GM23338 (cell line): ENCODE measurements at regions not wholly inside any gene's neighbourhood (a gene's known extent, or its start where the extent isn't known, plus 50 kb on each side); places are given as distances from the start of the nearest gene placed in this dataset.
A peak's percentile ranks its signal among the peaks of the same experiment; 100 is the strongest.

ENCODE experiments used
- ATAC-seq: fragments of 200-7000 bp; cut with Tn5 transposase; 3 replicates; pipeline ENCODE4 v1.9.1; 2020
- DNase-seq: peaks from one replicate; pipeline ENCODE4 v3.0.0-alpha.2; 2015; ENCODE audit warnings: low spot score
- H2AFZ ChIP-seq: fragments of 200-600 bp; sonication (generic); 2 replicates; pipeline ENCODE4 v1.8.0; 2016; ENCODE audit warnings: antibody characterized with exemption, mild to moderate bottlenecking, moderate library complexity
- H3F3A ChIP-seq: fragments of 200-600 bp; sonication (generic); replicated peaks from 2 replicates; pipeline ENCODE4 v1.8.0; 2017; ENCODE audit warnings: antibody characterized with exemption, mixed run types, low read depth
- H3K27ac ChIP-seq: fragments of 200-600 bp; sonication (generic); 2 replicates; pipeline ENCODE4 v1.6.1; 2016; ENCODE audit warnings: low read depth
- H3K27me3 ChIP-seq: fragments of 200-600 bp; sonication (generic); 2 replicates; pipeline ENCODE4 v1.8.0; 2016; ENCODE audit warnings: mild to moderate bottlenecking, mixed run types, moderate library complexity; ENCODE audit not compliant: insufficient read depth
- H3K36me3 ChIP-seq: fragments of 200-600 bp; sonication (generic); 2 replicates; pipeline ENCODE4 v1.8.0; 2016; ENCODE audit warnings: mild to moderate bottlenecking; ENCODE audit not compliant: insufficient read depth
- H3K4me1 ChIP-seq: fragments of 200-600 bp; sonication (generic); 2 replicates; pipeline ENCODE4 v1.8.0; 2016; ENCODE audit warnings: mild to moderate bottlenecking, moderate library complexity; ENCODE audit not compliant: insufficient read depth
- H3K4me2 ChIP-seq: fragments of 200-600 bp; sonication (generic); 2 replicates; pipeline ENCODE4 v1.7.1; 2017; ENCODE audit warnings: mixed run types
- H3K4me3 ChIP-seq: fragments of 200-600 bp; sonication (generic); 2 replicates; pipeline ENCODE4 v1.6.1; 2016; ENCODE audit warnings: mixed run types
- H3K79me2 ChIP-seq: fragments of 200-600 bp; sonication (generic); replicated peaks from 2 replicates; pipeline ENCODE4 v1.8.0; 2017; ENCODE audit warnings: mild to moderate bottlenecking; ENCODE audit not compliant: insufficient read depth
- H3K9me2 ChIP-seq: fragments of 200-600 bp; sonication (generic); 2 replicates; pipeline ENCODE4 v1.8.0; 2017; ENCODE audit not compliant: insufficient read depth
- H4K20me1 ChIP-seq: fragments of 200-600 bp; sonication (generic); replicated peaks from 2 replicates; pipeline ENCODE4 v1.8.0; 2017; ENCODE audit warnings: mild to moderate bottlenecking; ENCODE audit not compliant: insufficient read depth
- H3K27ac Mint-ChIP-seq: 2 replicates; pipeline ENCODE4 v1.8.0; 2020; ENCODE audit warnings: inconsistent platforms, mild to moderate bottlenecking, moderate library complexity, mixed read lengths
- H3K27me3 Mint-ChIP-seq: 3 replicates; pipeline ENCODE4 v1.8.0; 2022; ENCODE audit warnings: low read depth, mild to moderate bottlenecking, moderate library complexity, mixed read lengths, inconsistent platforms; ENCODE audit not compliant: insufficient read depth, poor library complexity
- H3K36me3 Mint-ChIP-seq: 3 replicates; pipeline ENCODE4 v1.8.0; 2021; ENCODE audit warnings: low read depth, mild to moderate bottlenecking, inconsistent platforms, moderate library complexity, mixed read lengths
- H3K4me1 Mint-ChIP-seq: 3 replicates; pipeline ENCODE4 v1.8.0; 2020; ENCODE audit warnings: mild to moderate bottlenecking, inconsistent platforms, mixed read lengths
- H3K4me3 Mint-ChIP-seq: 3 replicates; pipeline ENCODE4 v1.8.0; 2021; ENCODE audit warnings: moderate library complexity, mild to moderate bottlenecking, inconsistent platforms, mixed read lengths
- H3K9me3 Mint-ChIP-seq: 3 replicates; pipeline ENCODE4 v1.8.0; 2020; ENCODE audit warnings: moderate library complexity, mild to moderate bottlenecking, inconsistent platforms, mixed read lengths
- CREB1 ChIP-seq: fragments of 250-450 bp; sonication (Bioruptor Pico); IDR thresholded peaks from 2 replicates; pipeline ENCODE4 v1.5.0; 2020; ENCODE audit warnings: low read depth, mild to moderate bottlenecking, moderate library complexity
- CTCF ChIP-seq, 2 experiments: fragments of 200-600 bp in 1 of 2; sonication (generic) in 1 of 2; conservative IDR thresholded peaks; 2 replicates each; pipeline versions ENCODE4 v1.5.1 to v1.6.1; 2016 to 2017; ENCODE audit warnings: antibody characterized with exemption in 2 of 2, low read depth in 2 of 2, mild to moderate bottlenecking in 2 of 2, moderate library complexity in 1 of 2
- EZH2phosphoT487 ChIP-seq: fragments of 200-600 bp; sonication (generic); IDR thresholded peaks from one replicate; pipeline ENCODE4 v1.8.1; 2018; ENCODE audit warnings: antibody characterized with exemption; ENCODE audit not compliant: unreplicated experiment
- JUNB ChIP-seq: IDR thresholded peaks from one replicate; pipeline ENCODE4 v1.6.1; 2016; ENCODE audit warnings: antibody characterized with exemption; ENCODE audit not compliant: unreplicated experiment
- NANOG ChIP-seq: IDR thresholded peaks from 2 replicates; pipeline ENCODE4 v1.6.1; 2016; ENCODE audit warnings: antibody characterized with exemption, borderline replicate concordance
- POLR2AphosphoS5 ChIP-seq: IDR thresholded peaks from 2 replicates; pipeline ENCODE4 v1.6.1; 2016; ENCODE audit warnings: antibody characterized with exemption, low read depth
- REST ChIP-seq: IDR thresholded peaks from one replicate; pipeline ENCODE4 v1.6.1; 2018; ENCODE audit warnings: antibody characterized with exemption; ENCODE audit not compliant: unreplicated experiment
- STAT1 ChIP-seq: IDR thresholded peaks from one replicate; pipeline ENCODE4 v1.6.1; 2016; ENCODE audit warnings: antibody characterized with exemption; ENCODE audit not compliant: unreplicated experiment
- ZNF114 ChIP-seq: fragments of 250-450 bp; sonication (Bioruptor Pico); IDR thresholded peaks from 2 replicates; pipeline ENCODE4 v1.5.0; 2020; ENCODE audit warnings: mild to moderate bottlenecking, moderate library complexity
- ZNF331 ChIP-seq: fragments of 250-450 bp; sonication (Bioruptor Pico); IDR thresholded peaks from 2 replicates; pipeline ENCODE4 v1.5.0; 2020; ENCODE audit warnings: low read depth, mild to moderate bottlenecking, moderate library complexity
- ZNF462 ChIP-seq: fragments of 250-450 bp; sonication (Bioruptor Pico); IDR thresholded peaks from 2 replicates; pipeline ENCODE4 v1.5.0; 2020; ENCODE audit warnings: mild to moderate bottlenecking, moderate library complexity
- TF ChIP-seq, protein P1 (sequence below): IDR thresholded peaks from 2 replicates; pipeline ENCODE4 v1.6.1; 2016; ENCODE audit warnings: antibody characterized with exemption

DNA sequence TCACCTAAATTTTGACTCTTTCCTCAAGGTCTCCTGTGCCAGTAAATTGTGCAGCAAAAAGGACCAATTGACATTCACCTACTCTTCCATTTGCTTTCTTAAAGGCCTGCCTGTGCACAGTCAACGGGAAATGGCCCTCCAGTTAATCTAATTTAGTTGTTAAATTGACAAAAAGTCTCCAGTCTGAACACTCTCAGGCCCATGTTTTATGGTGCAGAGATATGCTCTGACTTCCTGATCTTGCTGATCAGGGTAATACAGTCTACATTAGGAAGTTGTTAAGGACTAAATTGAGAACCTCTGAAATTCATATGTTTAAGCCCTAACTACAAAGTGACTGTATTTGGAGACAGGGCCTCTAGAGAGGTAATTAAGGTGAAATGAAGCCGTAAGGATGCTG, 133.6 kb upstream of the IL15 start (continued):
- TF ChIP-seq, protein P1, sequence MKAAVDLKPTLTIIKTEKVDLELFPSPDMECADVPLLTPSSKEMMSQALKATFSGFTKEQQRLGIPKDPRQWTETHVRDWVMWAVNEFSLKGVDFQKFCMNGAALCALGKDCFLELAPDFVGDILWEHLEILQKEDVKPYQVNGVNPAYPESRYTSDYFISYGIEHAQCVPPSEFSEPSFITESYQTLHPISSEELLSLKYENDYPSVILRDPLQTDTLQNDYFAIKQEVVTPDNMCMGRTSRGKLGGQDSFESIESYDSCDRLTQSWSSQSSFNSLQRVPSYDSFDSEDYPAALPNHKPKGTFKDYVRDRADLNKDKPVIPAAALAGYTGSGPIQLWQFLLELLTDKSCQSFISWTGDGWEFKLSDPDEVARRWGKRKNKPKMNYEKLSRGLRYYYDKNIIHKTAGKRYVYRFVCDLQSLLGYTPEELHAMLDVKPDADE = no peak

DNA sequence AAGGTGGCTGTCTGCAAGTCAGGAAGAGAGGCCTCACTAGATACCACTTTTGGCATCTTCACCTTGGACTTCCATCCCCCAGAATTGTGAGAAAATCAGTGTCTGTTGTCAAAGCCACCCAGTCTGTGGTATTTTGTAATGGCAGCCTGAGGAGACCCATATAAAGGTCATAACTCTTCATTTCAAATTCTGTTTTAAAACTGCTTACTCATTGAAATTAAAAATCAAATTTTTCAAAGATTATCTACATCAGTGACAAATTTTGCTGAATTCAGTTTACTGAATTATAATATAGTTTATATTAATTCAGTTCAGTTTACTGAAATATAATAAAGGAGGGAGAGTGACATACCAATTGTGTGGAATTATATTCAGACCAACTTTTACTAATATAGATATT, 133.1 kb upstream of the IL15 start:
- Mint-ChIP-seq H3K4me3 (no peak overlapping the region), H3K36me3 (no peaks in the 10 kb centered on the region; the same call in 2 of the 3 replicates), H3K27me3 (no peaks in the 10 kb centered on the region), H3K9me3 (peaks cover 9% of the 10 kb centered on the region), H3K4me1 (no peaks in the 10 kb centered on the region), H3K27ac (no peak overlapping the region)
- Histone ChIP-seq H3K4me1 (no peaks in the 10 kb centered on the region), H3K36me3 (no peaks in the 10 kb centered on the region), H3K4me3 (no peak overlapping the region), H3K79me2 (no peaks in the 10 kb centered on the region), H4K20me1 (no peaks in the 10 kb centered on the region), H3F3A (no peaks in the 10 kb centered on the region), H3K4me2 (no peak overlapping the region), H2AFZ (0 out of 2 replicates have a peak overlapping the region, but pooled peaks have one; percentile 38), H3K27me3 (no peaks in the 10 kb centered on the region), H3K27ac (no peak overlapping the region), H3K9me2 (peaks cover 2% of the 10 kb centered on the region; the same call in 1 of the 2 replicates)
- ATAC-seq (no peak), DNase-seq (no peak)
- TF ChIP-seq STAT1 (no peak), ZNF114 (CRISPR knock-in tag) (no peak), JUNB (no peak), CREB1 (CRISPR knock-in tag) (no peak), EZH2phosphoT487 (no peak), REST (no peak), POLR2AphosphoS5 (no peak), NANOG (no peak), ZNF462 (no peak), ZNF331 (CRISPR knock-in tag) (no peak), CTCF (conservative IDR thresholded peaks at IDR 0.05; ENCODE audit: low read depth in 2 of 2) (no peak)
- TF ChIP-seq, protein P1 = no peak
